HEK293 (cell line): ENCODE measurements at regions not wholly inside any gene's neighbourhood (a gene's known extent, or its start where the extent isn't known, plus 50 kb on each side); places are given as distances from the start of the nearest gene placed in this dataset.

ENCODE experiments used
- EGR2 ChIP-seq: fragments of 450-650 bp; formaldehyde crosslinking; IDR thresholded peaks from 2 replicates; pipeline ENCODE4 v1.5.1; 2016; ENCODE audit warnings: low read depth, missing biosample characterization, missing genetic modification characterization
- SCRT2 ChIP-seq: fragments of 450-650 bp; formaldehyde crosslinking; IDR thresholded peaks from 2 replicates; pipeline ENCODE4 v1.5.1; 2016; ENCODE audit warnings: missing biosample characterization, missing genetic modification characterization
- ZFHX2 ChIP-seq: fragments of 450-650 bp; formaldehyde crosslinking; conservative IDR thresholded peaks from 2 replicates; pipeline ENCODE4 v1.5.1; 2016; ENCODE audit warnings: missing biosample characterization, missing genetic modification characterization
- ZFP3 ChIP-seq: fragments of 450-650 bp; formaldehyde crosslinking; IDR thresholded peaks from 2 replicates; pipeline ENCODE4 v1.5.1; 2016; ENCODE audit warnings: low read depth, missing biosample characterization, missing genetic modification characterization
- ZFP69B ChIP-seq: fragments of 450-650 bp; formaldehyde crosslinking; IDR thresholded peaks from 2 replicates; pipeline ENCODE4 v1.5.1; 2016; ENCODE audit warnings: missing biosample characterization, missing genetic modification characterization
- ZNF121 ChIP-seq: fragments of 450-650 bp; formaldehyde crosslinking; IDR thresholded peaks from 2 replicates; pipeline ENCODE4 v1.5.1; 2016; ENCODE audit warnings: missing biosample characterization, missing genetic modification characterization
- ZNF677 ChIP-seq: fragments of 450-650 bp; IDR thresholded peaks from 2 replicates; pipeline ENCODE4 v1.5.0; 2018; ENCODE audit warnings: missing biosample characterization, mild to moderate bottlenecking, missing genetic modification characterization, moderate library complexity
- TF ChIP-seq, protein P1 (sequence below): fragments of 450-650 bp; formaldehyde crosslinking; IDR thresholded peaks from 2 replicates; pipeline ENCODE4 v1.5.1; 2016; ENCODE audit warnings: missing biosample characterization, missing genetic modification characterization, low read depth
- TF ChIP-seq, protein P2 (sequence below): fragments of 450-650 bp; formaldehyde crosslinking; IDR thresholded peaks from 2 replicates; pipeline ENCODE4 v1.5.1; 2016; ENCODE audit warnings: missing biosample characterization, missing genetic modification characterization

DNA sequence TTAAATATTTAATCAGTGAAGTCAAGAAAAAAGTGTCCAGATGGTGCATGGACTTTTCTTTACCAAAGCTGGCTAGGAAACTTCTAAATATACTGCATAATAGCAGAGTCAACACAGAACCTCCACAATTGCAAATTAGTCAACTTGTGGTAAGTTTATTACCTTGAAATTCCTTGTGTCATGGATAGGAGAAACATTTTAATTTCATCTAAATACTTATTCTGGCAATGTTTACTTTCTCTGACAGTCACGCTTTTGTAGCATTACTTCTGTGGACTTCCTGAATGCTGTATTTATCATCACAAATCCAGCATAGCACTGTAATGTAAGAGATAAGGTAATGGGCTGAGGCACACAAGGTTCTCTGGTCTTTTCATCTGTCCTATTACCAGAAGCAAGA is 2266.1 kb downstream of the PCDH7 start:
- TF ChIP-seq ZNF677 (tag by site-specific recombination) (no peak), EGR2 (tag by site-specific recombination) (no peak), ZFP69B (no peak), ZFP3 (no peak), ZNF121 (tag by site-specific recombination) (no peak), SCRT2 (tag by site-specific recombination) (no peak), ZFHX2 (no peak)
- TF ChIP-seq, protein P1, sequence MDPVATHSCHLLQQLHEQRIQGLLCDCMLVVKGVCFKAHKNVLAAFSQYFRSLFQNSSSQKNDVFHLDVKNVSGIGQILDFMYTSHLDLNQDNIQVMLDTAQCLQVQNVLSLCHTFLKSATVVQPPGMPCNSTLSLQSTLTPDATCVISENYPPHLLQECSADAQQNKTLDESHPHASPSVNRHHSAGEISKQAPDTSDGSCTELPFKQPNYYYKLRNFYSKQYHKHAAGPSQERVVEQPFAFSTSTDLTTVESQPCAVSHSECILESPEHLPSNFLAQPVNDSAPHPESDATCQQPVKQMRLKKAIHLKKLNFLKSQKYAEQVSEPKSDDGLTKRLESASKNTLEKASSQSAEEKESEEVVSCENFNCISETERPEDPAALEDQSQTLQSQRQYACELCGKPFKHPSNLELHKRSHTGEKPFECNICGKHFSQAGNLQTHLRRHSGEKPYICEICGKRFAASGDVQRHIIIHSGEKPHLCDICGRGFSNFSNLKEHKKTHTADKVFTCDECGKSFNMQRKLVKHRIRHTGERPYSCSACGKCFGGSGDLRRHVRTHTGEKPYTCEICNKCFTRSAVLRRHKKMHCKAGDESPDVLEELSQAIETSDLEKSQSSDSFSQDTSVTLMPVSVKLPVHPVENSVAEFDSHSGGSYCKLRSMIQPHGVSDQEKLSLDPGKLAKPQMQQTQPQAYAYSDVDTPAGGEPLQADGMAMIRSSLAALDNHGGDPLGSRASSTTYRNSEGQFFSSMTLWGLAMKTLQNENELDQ (tag by site-specific recombination), result no peak
- TF ChIP-seq, protein P2, sequence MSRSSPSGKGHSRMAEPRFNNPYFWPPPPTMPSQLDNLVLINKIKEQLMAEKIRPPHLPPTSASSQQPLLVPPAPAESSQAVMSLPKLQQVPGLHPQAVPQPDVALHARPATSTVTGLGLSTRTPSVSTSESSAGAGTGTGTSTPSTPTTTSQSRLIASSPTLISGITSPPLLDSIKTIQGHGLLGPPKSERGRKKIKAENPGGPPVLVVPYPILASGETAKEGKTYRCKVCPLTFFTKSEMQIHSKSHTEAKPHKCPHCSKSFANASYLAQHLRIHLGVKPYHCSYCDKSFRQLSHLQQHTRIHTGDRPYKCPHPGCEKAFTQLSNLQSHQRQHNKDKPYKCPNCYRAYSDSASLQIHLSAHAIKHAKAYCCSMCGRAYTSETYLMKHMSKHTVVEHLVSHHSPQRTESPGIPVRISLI (tag by site-specific recombination), result no peak
